ENCODE measurements at regions not wholly inside any gene's neighbourhood (a gene's known extent, or its start where the extent isn't known, plus 50 kb on each side); places are given as distances from the start of the nearest gene placed in this dataset.

GRCh38 chr2:51535763-51536162 is 503.8 kb upstream of the NRXN1 start:
- DNase-seq: no peak

GRCh38 chr2:51534166-51534565 is 502.2 kb upstream of the NRXN1 start:
- no peak for DNase-seq

DNA sequence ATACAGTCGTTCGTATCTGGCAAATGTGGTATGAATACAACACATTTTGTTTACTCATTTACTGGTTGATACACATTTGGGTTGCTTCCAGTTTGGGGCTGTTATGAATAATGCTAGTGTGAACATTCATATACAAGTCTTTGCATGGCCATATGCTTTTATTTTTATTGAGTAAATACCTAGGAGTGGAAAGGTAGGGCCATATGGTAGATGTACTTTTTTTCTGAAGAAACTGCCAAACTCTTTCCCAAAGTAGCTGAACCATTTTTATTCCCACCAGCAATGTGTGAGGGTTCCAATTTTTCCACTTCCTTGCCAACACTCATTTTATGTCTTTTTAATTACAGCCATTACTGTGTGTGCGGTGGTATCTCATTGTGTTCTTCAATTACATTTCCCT is 496.2 kb upstream of the NRXN1 start:
- no peak for DNase-seq

- no peak for DNase-seq
Observed at GRCh38 chr2:51526766-51527165, 494.8 kb upstream of the NRXN1 start.

- peak in 1 of 2 experiments; percentile 1 for DNase-seq
Observed at GRCh38 chr2:51516667-51517066, 484.7 kb upstream of the NRXN1 start.

DNA sequence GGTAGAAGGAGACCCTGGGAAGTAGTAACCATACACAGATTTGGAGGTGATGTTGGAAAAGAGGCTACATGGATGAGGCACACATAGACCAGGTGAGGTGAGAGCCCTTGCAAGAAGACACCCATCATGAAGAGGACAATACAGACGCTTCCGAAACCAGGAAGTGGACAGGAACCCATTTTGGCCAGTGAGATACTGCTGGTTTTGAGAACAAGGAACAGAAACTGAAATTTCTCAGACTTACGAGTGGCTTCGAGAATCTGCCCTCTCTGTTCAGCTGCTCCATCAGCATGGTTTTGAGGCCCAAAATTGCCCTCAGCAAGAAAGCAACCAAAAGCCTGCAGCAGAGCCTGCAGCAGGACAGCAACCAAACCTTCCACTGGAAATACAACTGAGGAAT is 479.1 kb upstream of the NRXN1 start:
- no peak for DNase-seq

DNA sequence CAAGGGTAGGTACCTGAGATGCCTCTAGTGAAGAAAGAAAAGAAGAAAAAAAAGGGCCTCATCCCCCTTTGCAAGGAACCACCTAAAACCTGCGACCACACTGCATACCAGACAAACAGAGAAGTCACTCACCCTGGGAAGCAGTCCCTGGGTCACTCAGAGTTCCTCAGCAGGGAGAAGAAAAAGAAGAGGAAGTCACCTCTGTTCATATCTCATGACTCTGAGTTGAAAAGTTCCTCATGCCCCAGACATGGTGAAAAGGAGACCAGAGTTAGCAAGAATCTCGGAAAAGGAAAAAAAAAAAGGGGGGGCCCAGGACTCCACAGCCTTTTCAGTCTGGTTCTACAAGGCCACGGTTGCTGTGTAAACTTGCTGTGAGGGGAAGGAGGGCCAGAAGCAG is 478.4 kb upstream of the NRXN1 start:
- DNase-seq: peak; percentile 43 to 51

DNA sequence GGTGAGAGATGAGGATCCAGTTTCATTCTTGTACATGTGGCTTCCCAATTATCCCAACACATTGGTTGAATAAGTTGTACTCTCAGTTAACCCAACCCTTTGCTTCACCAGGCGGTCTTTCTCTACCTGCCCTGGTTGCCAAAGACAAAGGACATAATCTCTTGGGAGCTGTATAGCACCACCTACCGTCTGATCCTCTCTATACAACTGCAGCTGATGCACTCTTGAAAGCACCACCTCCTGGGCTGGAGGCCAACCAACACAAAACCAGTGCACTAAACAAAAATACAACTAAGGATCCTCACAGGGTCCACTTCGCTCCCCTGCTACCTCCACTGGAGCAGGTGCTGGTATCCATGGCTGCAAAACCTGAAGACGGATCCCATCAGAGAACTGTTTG is 473.6 kb upstream of the NRXN1 start:
- no peak for DNase-seq

GRCh38 chr2:51490576-51491234 is 458.8 kb upstream of the NRXN1 start:
- no peak for DNase-seq

GRCh38 chr2:51484605-51485004 is 452.7 kb upstream of the NRXN1 start:
- no peak for DNase-seq

- DNase-seq: no peak
Observed at GRCh38 chr2:51483720-51484119, 451.8 kb upstream of the NRXN1 start.

DNA sequence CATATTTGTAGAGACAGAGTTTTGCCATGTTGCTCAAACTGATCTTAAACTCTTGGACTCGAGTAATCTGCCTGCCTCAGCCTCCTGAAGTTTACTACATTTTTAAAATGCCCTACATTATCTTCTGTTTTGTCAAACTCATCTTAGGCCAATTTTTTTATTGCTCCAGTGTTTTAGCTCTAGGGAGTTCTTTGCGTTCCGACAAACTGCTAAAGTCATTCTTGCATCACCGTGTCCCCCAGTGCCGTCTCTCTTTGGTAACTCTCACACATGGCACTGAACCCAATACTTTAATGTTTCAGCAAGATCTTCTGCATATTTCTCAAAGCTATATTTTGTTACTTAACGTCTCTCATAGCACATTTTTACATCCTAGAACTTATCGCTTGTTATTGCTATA is 440.9 kb upstream of the NRXN1 start:
- no peak for DNase-seq

DNA sequence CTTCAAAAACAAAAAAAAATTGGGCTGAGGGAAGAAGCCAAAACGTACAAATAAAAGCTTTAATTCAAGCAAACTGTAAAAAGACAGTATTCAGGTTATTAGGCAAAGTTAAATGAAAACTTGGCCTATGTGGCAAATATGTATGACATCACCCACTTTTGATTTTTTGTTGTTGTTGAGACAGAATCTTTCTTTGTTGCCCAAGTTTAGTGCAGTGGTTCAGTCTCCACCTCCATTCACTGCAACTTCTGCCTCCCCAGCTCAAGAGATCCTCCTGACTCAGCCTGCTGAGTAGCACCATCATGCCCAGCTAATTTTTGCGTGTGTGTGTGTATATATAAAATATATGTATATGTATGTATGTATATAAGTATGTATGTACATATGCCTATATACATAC is 440.4 kb upstream of the NRXN1 start:
- DNase-seq: no peak

GRCh38 chr2:51469102-51469501 is 437.2 kb upstream of the NRXN1 start:
- no peak for DNase-seq

- no peak for DNase-seq
Observed at GRCh38 chr2:51465326-51465725, 433.4 kb upstream of the NRXN1 start.

DNA sequence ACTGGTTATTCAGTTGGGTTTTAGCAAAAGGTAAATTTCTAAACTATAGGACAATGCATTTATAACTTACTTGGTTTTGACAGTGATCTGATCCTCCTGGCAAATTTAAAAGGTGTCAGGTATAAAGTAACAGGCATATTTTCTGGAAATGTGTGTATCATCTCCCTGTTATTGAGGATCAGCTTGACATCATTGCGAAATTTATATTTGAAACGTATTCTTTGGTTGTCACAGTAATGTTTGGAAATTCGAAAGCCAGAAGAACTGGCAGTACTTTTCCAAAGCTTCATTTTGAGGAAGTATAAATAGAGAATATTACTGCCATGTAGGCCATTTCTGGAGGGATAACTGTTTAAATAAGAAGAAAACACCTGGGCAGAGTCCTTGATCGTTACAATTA is 422.2 kb upstream of the NRXN1 start:
- no peak for DNase-seq

DNA sequence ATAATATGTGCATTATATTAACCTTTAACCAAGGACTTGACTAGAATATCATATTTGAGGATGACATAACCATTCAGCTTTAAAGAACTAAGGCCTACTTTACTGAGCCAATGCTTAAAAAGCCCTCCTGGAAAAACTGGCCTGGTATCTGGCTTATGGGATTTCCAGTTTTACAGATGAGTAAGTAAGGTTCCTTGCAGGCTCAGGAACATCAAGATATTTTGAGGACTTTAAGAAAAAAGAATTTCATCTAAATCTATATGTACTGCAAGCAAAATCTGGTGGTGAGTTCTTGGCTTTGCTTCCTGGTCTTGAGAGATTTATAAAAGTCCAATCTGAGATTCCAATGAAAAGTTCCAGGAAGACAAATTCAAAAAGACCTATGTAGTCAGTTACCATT is 417.0 kb upstream of the NRXN1 start:
- no peak for DNase-seq

- DNase-seq: no peak
Observed at GRCh38 chr2:51441786-51442185, 409.9 kb upstream of the NRXN1 start.

- DNase-seq: no peak
Observed at GRCh38 chr2:51424418-51424817, 392.5 kb upstream of the NRXN1 start.

- no peak for DNase-seq
Observed at GRCh38 chr2:51420511-51420910, 388.6 kb upstream of the NRXN1 start.

GRCh38 chr2:51413726-51414125 is 381.8 kb upstream of the NRXN1 start:
- DNase-seq: no peak

GRCh38 chr2:51410331-51410730 is 378.4 kb upstream of the NRXN1 start:
- DNase-seq: no peak

DNA sequence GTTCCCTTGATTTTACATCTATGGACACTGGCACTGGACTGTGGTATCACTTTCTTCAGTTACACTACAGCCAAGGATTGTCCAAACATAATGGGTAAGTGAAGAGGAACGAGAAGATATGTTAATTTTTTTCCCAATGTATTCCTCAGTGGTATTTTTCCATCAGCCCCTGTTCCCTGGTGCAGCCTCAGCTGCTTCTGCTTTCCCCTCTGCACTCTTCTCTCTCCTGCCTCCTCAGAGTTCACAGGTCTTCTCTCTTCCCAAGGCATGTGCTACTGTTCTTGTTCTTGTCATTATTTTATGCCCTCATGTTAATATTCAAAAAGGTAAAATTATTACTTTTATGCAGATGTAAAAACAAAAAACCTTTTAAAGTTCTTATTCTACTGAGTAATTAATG is 378.0 kb upstream of the NRXN1 start:
- no peak for DNase-seq

DNA sequence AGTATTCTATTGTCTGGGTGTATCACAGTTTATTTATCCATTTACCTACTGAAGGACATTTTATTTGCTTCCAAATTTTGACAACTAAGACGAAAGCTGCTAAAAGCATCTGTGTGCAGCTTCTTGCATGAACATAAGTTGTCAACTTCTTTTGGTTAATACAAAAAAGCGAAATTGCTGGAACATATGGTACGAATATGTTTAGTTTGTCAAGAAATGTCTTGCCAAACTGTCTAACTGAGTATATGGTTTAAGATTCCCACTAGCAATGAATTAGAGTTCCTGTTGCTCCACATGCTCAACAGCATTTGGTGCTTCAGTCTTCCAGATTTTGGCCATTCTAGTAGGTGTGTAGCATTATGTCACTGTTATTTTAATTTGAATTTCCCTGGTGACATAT is 372.3 kb upstream of the NRXN1 start:
- no peak for DNase-seq

DNA sequence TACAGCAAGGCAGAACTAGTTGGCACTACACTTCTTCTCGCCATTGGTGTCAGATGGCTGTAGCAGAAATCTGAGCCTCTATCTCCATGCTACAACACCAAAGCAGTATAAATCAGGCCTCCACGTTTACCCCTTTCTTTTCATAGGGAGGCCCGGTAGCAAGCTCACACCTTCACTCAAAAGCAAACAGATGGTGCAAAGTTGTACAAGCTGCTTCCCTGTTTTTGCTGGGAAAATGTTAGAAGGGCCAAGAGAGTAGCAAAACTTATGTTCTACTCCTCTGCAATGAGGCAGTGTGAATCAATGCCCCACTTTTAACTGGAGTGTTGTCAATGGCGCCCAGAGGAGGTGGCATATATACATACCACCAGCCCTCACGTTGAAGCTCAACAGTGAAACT is 369.6 kb upstream of the NRXN1 start:
- DNase-seq: no peak

- DNase-seq: no peak
Observed at GRCh38 chr2:51387235-51387634, 355.3 kb upstream of the NRXN1 start.

Data from Kasumi-1 (cell line).